Gastrocnemius medialis (tissue), 4 donors: ENCODE measurements at regions not wholly inside any gene's neighbourhood (a gene's known extent, or its start where the extent isn't known, plus 50 kb on each side); places are given as distances from the start of the nearest gene placed in this dataset.

Source experiments
- ATAC-seq, 2 donors: fragments of 150-250 bp; one replicate each; pipeline ENCODE4 v1.9.1; 2016
- DNase-seq, 2 donors: peaks; one replicate each; pipeline ENCODE4 v3.0.0-alpha.2; 2019
- H3K27ac ChIP-seq, 4 donors: fragments of 200-600 bp; sonication (generic); 1 replicate in 1 of 4; 2 replicates in 3 of 4; pipeline ENCODE4 v1.5.1; 2016 to 2018; ENCODE audit warnings: mild to moderate bottlenecking in 2 of 4, moderate library complexity in 1 of 4
- H3K27me3 ChIP-seq, 3 donors: fragments of 200-600 bp; sonication (generic) in 2 of 3; 1 replicate in 1 of 3; 2 replicates in 2 of 3; pipeline versions ENCODE4 v1.5.1 to v1.6.0; 2016 to 2019; ENCODE audit warnings: mild to moderate bottlenecking in 1 of 3, moderate library complexity in 1 of 3
- H3K36me3 ChIP-seq, 2 donors: fragments of 200-600 bp; sonication (generic) in 1 of 2; one replicate each; pipeline ENCODE4 v1.5.1; 2017 to 2018
- H3K4me1 ChIP-seq, 2 donors: fragments of 200-600 bp; sonication (generic) in 1 of 2; one replicate each; pipeline ENCODE4 v1.5.1; 2016 to 2017; ENCODE audit warnings: mild to moderate bottlenecking in 2 of 2
- H3K4me3 ChIP-seq, 4 donors: fragments of 200-600 bp; sonication (generic) in 3 of 4; 1 replicate in 1 of 4; 2 replicates in 3 of 4; pipeline ENCODE4 v1.5.1; 2016 to 2019; ENCODE audit warnings: mild to moderate bottlenecking in 2 of 4
- H3K9me3 ChIP-seq, 3 donors: fragments of 200-600 bp; sonication (generic) in 2 of 3; 1 replicate in 1 of 3; 2 replicates in 2 of 3; pipeline ENCODE4 v1.5.1; 2016 to 2019
- CTCF ChIP-seq, 5 experiments: fragments of 450-650 bp in 3 of 5; fragments of 200-600 bp in 2 of 5; sonication (generic) in 2 of 5; IDR thresholded peaks in 4 of 5; conservative IDR thresholded peaks in 1 of 5; 1 replicate in 4 of 5; 2 replicates in 1 of 5; pipeline ENCODE4 v1.5.1; 2016 to 2019; ENCODE audit warnings: antibody characterized with exemption in 5 of 5, mild to moderate bottlenecking in 3 of 5, moderate library complexity in 3 of 5
- POLR2A ChIP-seq, 2 donors: fragments of 450-650 bp; IDR thresholded peaks; one replicate each; pipeline ENCODE4 v1.6.1; 2017; ENCODE audit warnings: antibody characterized with exemption in 2 of 2, mild to moderate bottlenecking in 2 of 2, moderate library complexity in 2 of 2
- in situ Hi-C, 4 donors: fragments of 200-750 bp; cut with MboI; loops; one replicate each; pipeline versions ENCODE4 v1.15.0 to v1.8.0; 2017; ENCODE audit warnings: low sequenced_read_pairs in 4 of 4
- intact Hi-C: fragments of 100-400 bp; cut with DNase I; formaldehyde crosslinking; loops from one replicate; pipeline ENCODE4 v1.15.1; 2023; ENCODE audit warnings: low total_unique reads

- Histone ChIP-seq H3K9me3 (no peaks in the 10 kb centered on the region), H3K36me3 (no peaks in the 10 kb centered on the region), H3K4me3 (no peak overlapping the region), H3K27ac (no peak overlapping the region), H3K27me3 (no peaks in the 10 kb centered on the region), H3K4me1 (no peaks in the 10 kb centered on the region)
- in situ Hi-C loops = no loop called here
- no peak for DNase-seq
- TF ChIP-seq POLR2A (IDR thresholded peaks at IDR 0.05) (no peak), CTCF (IDR thresholded peaks at IDR 0.05 in 4 of 5, conservative IDR thresholded peaks at IDR 0.05 in 1 of 5) (no peak)
- intact Hi-C loops = no loop called here
- ATAC-seq = no peak
Measured at GRCh38 chr10:8230902-8231301, 176.4 kb downstream of the GATA3 start.

GRCh38 chr10:8233049-8233448 lies 178.6 kb downstream of the GATA3 start:
- Histone ChIP-seq H3K9me3 (no peaks in the 10 kb centered on the region), H3K4me1 (no peaks in the 10 kb centered on the region), H3K27me3 (no peaks in the 10 kb centered on the region), H3K27ac (no peak overlapping the region), H3K36me3 (no peaks in the 10 kb centered on the region), H3K4me3 (no peak overlapping the region)
- no peak for TF ChIP-seq POLR2A (IDR thresholded peaks at IDR 0.05)
- no peak for TF ChIP-seq CTCF (IDR thresholded peaks at IDR 0.05 in 4 of 5, conservative IDR thresholded peaks at IDR 0.05 in 1 of 5)
- ATAC-seq (no peak), DNase-seq (no peak)
- in situ Hi-C loops (no loop called here), intact Hi-C loops (no loop called here)

- TF ChIP-seq CTCF (IDR thresholded peaks at IDR 0.05 in 4 of 5, conservative IDR thresholded peaks at IDR 0.05 in 1 of 5) (no peak), POLR2A (IDR thresholded peaks at IDR 0.05) (no peak)
- H3K4me1 ChIP-seq = no peaks in the 10 kb centered on the region
- intact Hi-C loops = no loop called here
- H3K36me3 ChIP-seq = no peaks in the 10 kb centered on the region
- H3K27ac ChIP-seq = no peak overlapping the region
- no peaks in the 10 kb centered on the region for H3K27me3 ChIP-seq
- ATAC-seq (no peak), DNase-seq (no peak)
- no peak overlapping the region for H3K4me3 ChIP-seq
- no peaks in the 10 kb centered on the region for H3K9me3 ChIP-seq
- in situ Hi-C loops = no loop called here
Measured at GRCh38 chr10:8233832-8234259, 179.4 kb downstream of the GATA3 start.

- H3K4me1 ChIP-seq = no peaks in the 10 kb centered on the region
- in situ Hi-C loops = no loop called here
- intact Hi-C loops = no loop called here
- TF ChIP-seq POLR2A (IDR thresholded peaks at IDR 0.05) = no peak
- TF ChIP-seq CTCF (IDR thresholded peaks at IDR 0.05 in 4 of 5, conservative IDR thresholded peaks at IDR 0.05 in 1 of 5) = no peak
- ATAC-seq = no peak
- no peak overlapping the region for H3K27ac ChIP-seq
- no peak overlapping the region for H3K4me3 ChIP-seq
- H3K27me3 ChIP-seq = no peaks in the 10 kb centered on the region
- no peaks in the 10 kb centered on the region for H3K36me3 ChIP-seq
- DNase-seq = no peak
- H3K9me3 ChIP-seq = no peaks in the 10 kb centered on the region
Measured at GRCh38 chr10:8235253-8236027, 181.0 kb downstream of the GATA3 start.

- Histone ChIP-seq H3K4me1 (no peaks in the 10 kb centered on the region), H3K4me3 (no peak overlapping the region), H3K36me3 (no peaks in the 10 kb centered on the region), H3K27me3 (no peaks in the 10 kb centered on the region), H3K27ac (no peak overlapping the region), H3K9me3 (no peaks in the 10 kb centered on the region)
- no peak for DNase-seq
- in situ Hi-C loops (no loop called here), intact Hi-C loops (no loop called here)
- TF ChIP-seq CTCF (IDR thresholded peaks at IDR 0.05 in 4 of 5, conservative IDR thresholded peaks at IDR 0.05 in 1 of 5) = no peak
- TF ChIP-seq POLR2A (IDR thresholded peaks at IDR 0.05) = no peak
- ATAC-seq = no peak
Measured at GRCh38 chr10:8238986-8239385, 184.5 kb downstream of the GATA3 start.
